Endothelial cell of umbilical vein (primary cell): ENCODE measurements at regions not wholly inside any gene's neighbourhood (a gene's known extent, or its start where the extent isn't known, plus 50 kb on each side); places are given as distances from the start of the nearest gene placed in this dataset.

Source experiments
- BruUV-seq: library from RNA; stranded (reverse); fragments of 400-500 nt; replicated peaks from 2 replicates; lab custom pipeline; 2021; lab: Mats Ljungman, UMichigan
- CTCF ChIA-PET: fragments of 300-600, 350-600 bp; sonication (Branson Sonifier 250); formaldehyde crosslinking; loops from one replicate; lab custom pipeline; 2021; ENCODE audit warnings: antibody characterized with exemption, inconsistent platforms; lab: Charles Lee
- POLR2A ChIA-PET: fragments of 300-600, 350-600 bp; sonication (Branson Sonifier 250); formaldehyde crosslinking; loops from one replicate; lab custom pipeline; 2021; ENCODE audit warnings: antibody characterized with exemption, inconsistent platforms; lab: Charles Lee
- DNase-seq: peaks from one replicate; pipeline ENCODE4 v3.0.0-alpha.2; 2011; ENCODE audit warnings: low read depth, low spot score
- FAIRE-seq: peaks from 2 replicates; lab custom pipeline; 2011; peaks lifted over from hg19 to GRCh38; lab: Jason Lieb, UNC
- H2AFZ ChIP-seq: 2 replicates; pipeline ENCODE4 v1.6.0; 2012; ENCODE audit warnings: low read depth, low read length, control low read depth, inconsistent platforms
- H3K27ac ChIP-seq: 2 replicates; pipeline ENCODE4 v1.5.1; 2011; ENCODE audit warnings: low read depth, mild to moderate bottlenecking, control low read depth, low read length, moderate library complexity; ENCODE audit not compliant: insufficient read depth
- H3K27me3 ChIP-seq, 2 experiments: 2 replicates each; pipeline versions ENCODE4 v1.6.0 to v1.6.1; 2011; ENCODE audit warnings: low read length in 2 of 2, mixed read lengths in 1 of 2; ENCODE audit not compliant: control insufficient read depth in 2 of 2, insufficient read depth in 2 of 2
- H3K36me3 ChIP-seq, 2 experiments: 2 replicates in 1 of 2; 3 replicates in 1 of 2; pipeline ENCODE4 v1.5.1; 2011; ENCODE audit warnings: low read length in 2 of 2, mild to moderate bottlenecking in 1 of 2, moderate library complexity in 1 of 2; ENCODE audit not compliant: control insufficient read depth in 2 of 2, insufficient read depth in 2 of 2; ENCODE audit errors: extremely low read depth in 1 of 2
- H3K4me1 ChIP-seq: 3 replicates; pipeline ENCODE4 v1.5.1; 2011; ENCODE audit warnings: mild to moderate bottlenecking, low read length; ENCODE audit not compliant: control insufficient read depth, insufficient read depth; ENCODE audit errors: extremely low read depth
- H3K4me2 ChIP-seq: 2 replicates; pipeline ENCODE4 v1.6.1; 2011; ENCODE audit warnings: low read length, control low read depth, mixed read lengths; ENCODE audit not compliant: insufficient read depth
- H3K4me3 ChIP-seq, 3 experiments: fragments of 200-600 bp in 1 of 3; sonication (generic), shearing (Covaris generic) in 1 of 3; replicated peaks in 1 of 3; 2 replicates each; pipeline ENCODE4 v1.5.1; 2011 to 2016; ENCODE audit warnings: control low read depth in 3 of 3, low read length in 3 of 3, mild to moderate bottlenecking in 2 of 3, inconsistent platforms in 1 of 3, low read depth in 1 of 3, moderate library complexity in 1 of 3; ENCODE audit not compliant: insufficient read depth in 1 of 3
- H3K79me2 ChIP-seq: 2 replicates; pipeline ENCODE4 v1.6.0; 2012; ENCODE audit warnings: low read length, inconsistent platforms; ENCODE audit not compliant: control insufficient read depth, insufficient read depth
- H3K9ac ChIP-seq: replicated peaks from 2 replicates; pipeline ENCODE3; 2011; ENCODE audit warnings: low read length, control low read depth; ENCODE audit not compliant: insufficient read depth; ENCODE audit errors: extremely low read depth
- H3K9me1 ChIP-seq: replicated peaks from 3 replicates; pipeline ENCODE4 v1.6.0; 2011; ENCODE audit warnings: mild to moderate bottlenecking, low read length; ENCODE audit not compliant: control insufficient read depth, insufficient read depth; ENCODE audit errors: extremely low read depth
- H3K9me3 ChIP-seq: replicated peaks from 2 replicates; pipeline ENCODE4 v1.5.1; 2012; ENCODE audit warnings: low read length, inconsistent platforms; ENCODE audit not compliant: control insufficient read depth, insufficient read depth
- H4K20me1 ChIP-seq: replicated peaks from 2 replicates; pipeline ENCODE3; 2011; ENCODE audit warnings: mild to moderate bottlenecking, low read length; ENCODE audit not compliant: control insufficient read depth, insufficient read depth; ENCODE audit errors: extremely low read depth
- EZH2 ChIP-seq: IDR thresholded peaks from 2 replicates; pipeline ENCODE4 v1.6.1; 2012; ENCODE audit warnings: borderline replicate concordance, low read depth, mild to moderate bottlenecking, moderate library complexity, low read length, inconsistent platforms; ENCODE audit not compliant: severe bottlenecking
- FOS ChIP-seq: IDR thresholded peaks from 2 replicates; pipeline ENCODE4 v1.6.1; 2011; ENCODE audit warnings: mild to moderate bottlenecking, low read length, moderate library complexity, borderline replicate concordance; ENCODE audit not compliant: insufficient read depth
- POLR2A ChIP-seq: IDR thresholded peaks from 2 replicates; pipeline ENCODE4 v1.6.1; 2012; ENCODE audit warnings: low read depth, mild to moderate bottlenecking, control low read depth, low read length
- POLR2AphosphoS5 ChIP-seq: IDR thresholded peaks from 2 replicates; pipeline ENCODE4 v1.6.1; 2012; ENCODE audit warnings: low read depth, mild to moderate bottlenecking, control low read depth, low read length, moderate library complexity; ENCODE audit not compliant: insufficient read depth
- dilution Hi-C: fragments of 300-500 bp; cut with MboI; formaldehyde crosslinking; loops from one replicate; pipeline ENCODE4 v1.15.0; 2019; ENCODE audit warnings: low sequenced_read_pairs; ENCODE audit not compliant: extremely low pct_ligation_motif_present
- intact Hi-C: fragments of 100-400 bp; cut with micrococcal nuclease; formaldehyde crosslinking; loops from one replicate; pipeline ENCODE4 v1.10.0; 2022

DNA sequence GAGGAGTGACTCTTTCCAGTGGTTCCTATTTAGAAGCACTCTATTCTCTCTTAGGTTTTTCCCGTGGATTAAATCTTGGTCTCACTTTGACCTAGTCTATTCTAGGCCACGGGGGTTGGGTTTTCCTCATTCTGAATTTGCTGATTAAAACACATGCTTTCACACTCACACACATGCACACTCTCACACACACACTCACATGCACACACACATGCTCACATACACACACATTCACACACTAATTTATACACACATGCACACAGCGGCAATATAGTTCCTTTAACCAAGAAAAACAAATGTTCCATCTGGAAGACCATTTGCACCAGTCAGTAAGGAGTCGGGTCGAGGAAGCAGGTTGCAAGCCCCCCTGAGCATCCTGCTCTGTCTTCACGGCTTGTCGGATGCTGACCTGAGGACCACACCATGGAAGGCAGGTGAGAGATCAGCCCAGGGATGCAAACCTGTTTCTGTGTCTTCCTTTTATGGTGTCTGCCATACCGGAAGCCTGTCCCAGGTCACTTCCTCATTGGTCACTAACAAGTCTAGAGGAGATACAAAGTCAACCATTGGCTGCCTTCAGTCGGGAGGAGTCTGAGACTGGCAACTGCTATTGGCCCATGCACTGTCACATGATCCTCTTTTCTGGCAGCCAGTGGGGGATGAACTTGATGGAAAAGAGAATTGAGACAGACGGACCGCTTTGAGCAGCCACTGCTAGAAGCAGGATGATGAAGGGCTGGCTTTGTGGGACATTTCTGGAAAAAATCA lies 330.8 kb downstream of the FGFR2 start:
- Histone ChIP-seq H3K9ac (no peak overlapping the region), H3K9me1 (no peaks in the 10 kb centered on the region), H3K4me3 (no peak overlapping the region), H3K9me3 (no peaks in the 10 kb centered on the region), H3K4me1 (no peaks in the 10 kb centered on the region), H2AFZ (no peak overlapping the region), H3K79me2 (no peaks in the 10 kb centered on the region), H3K27ac (no peak overlapping the region), H3K27me3 (no peaks in the 10 kb centered on the region), H3K4me2 (no peak overlapping the region), H3K36me3 (no peaks in the 10 kb centered on the region), H4K20me1 (no peaks in the 10 kb centered on the region)
- dilution Hi-C loops, result no loop called here
- ChIA-PET POLR2A (no interaction called here), CTCF (no interaction called here)
- intact Hi-C loops, result no loop called here
- no peak for DNase-seq
- FAIRE-seq, result no peak
- TF ChIP-seq POLR2A, result no peak
- no peak for TF ChIP-seq FOS
- no peak for TF ChIP-seq POLR2AphosphoS5
- BruUV-seq, result no TSS peak

GRCh38 chr10:121268363-121268762 lies 329.9 kb downstream of the FGFR2 start:
- POLR2A ChIA-PET, result no interaction called here
- FAIRE-seq (no peak), DNase-seq (no peak)

More at GRCh38 chr10:121268363-121268762, 329.9 kb downstream of the FGFR2 start:
- Histone ChIP-seq H3K36me3 (no peaks in the 10 kb centered on the region), H3K9ac (no peak overlapping the region), H3K4me2 (no peak overlapping the region), H2AFZ (no peak overlapping the region), H4K20me1 (no peaks in the 10 kb centered on the region), H3K79me2 (no peaks in the 10 kb centered on the region), H3K27ac (no peak overlapping the region), H3K4me1 (no peaks in the 10 kb centered on the region), H3K9me3 (no peaks in the 10 kb centered on the region), H3K9me1 (no peaks in the 10 kb centered on the region), H3K27me3 (no peaks in the 10 kb centered on the region), H3K4me3 (no peak overlapping the region)
- no TSS peak for BruUV-seq
- CTCF ChIA-PET, result no interaction called here
- intact Hi-C loops, result no loop called here
- no peak for TF ChIP-seq EZH2
- dilution Hi-C loops, result no loop called here
